HCT116 (cell line): ENCODE measurements at regions not wholly inside any gene's neighbourhood (a gene's known extent, or its start where the extent isn't known, plus 50 kb on each side); places are given as distances from the start of the nearest gene placed in this dataset.

Source experiments
- ATF3 ChIP-seq: IDR thresholded peaks from 2 replicates; pipeline ENCODE4 v1.6.1; 2012
- CEBPB ChIP-seq: IDR thresholded peaks from 2 replicates; pipeline ENCODE4 v1.6.1; 2012; ENCODE audit warnings: low read depth
- ELF1 ChIP-seq: IDR thresholded peaks from 2 replicates; pipeline ENCODE4 v1.6.1; 2012; ENCODE audit warnings: low read depth, borderline replicate concordance
- EZH2 ChIP-seq: fragments of 200-600 bp; sonication (generic); IDR thresholded peaks from 2 replicates; pipeline ENCODE4 v1.6.1; 2017; ENCODE audit warnings: antibody characterized with exemption, mixed run types
- EZH2phosphoT487 ChIP-seq: fragments of 200-600 bp; IDR thresholded peaks from 2 replicates; pipeline ENCODE4 v1.6.1; 2018; ENCODE audit warnings: antibody characterized with exemption, borderline replicate concordance
- POLR2A ChIP-seq: IDR thresholded peaks from 2 replicates; pipeline ENCODE4 v1.7.0; 2011; ENCODE audit warnings: borderline replicate concordance; ENCODE audit not compliant: insufficient read depth, insufficient read length; ENCODE audit errors: extremely low read depth
- SIN3A ChIP-seq: IDR thresholded peaks from 2 replicates; pipeline ENCODE4 v1.6.1; 2012; ENCODE audit warnings: low read depth
- SRF ChIP-seq: IDR thresholded peaks from 2 replicates; pipeline ENCODE4 v1.6.1; 2012; ENCODE audit warnings: low read depth
- TCF7L2 ChIP-seq: IDR thresholded peaks from 2 replicates; pipeline ENCODE4 v1.7.0; 2011; ENCODE audit warnings: borderline replicate concordance, inconsistent platforms; ENCODE audit not compliant: insufficient read depth, insufficient read length; ENCODE audit errors: extremely low read depth
- ZNF274 ChIP-seq: fragments of 200-500 bp; sonication (Bioruptor generic); IDR thresholded peaks from 2 replicates; pipeline ENCODE4 v1.6.1; 2014; ENCODE audit warnings: mild to moderate bottlenecking, low read depth, low read length, inconsistent platforms
- TF ChIP-seq, protein P1 (sequence below), 3 experiments: fragments of 200-600 bp in 1 of 3; sonication (generic) in 1 of 3; IDR thresholded peaks in 2 of 3; conservative IDR thresholded peaks in 1 of 3; 2 replicates each; pipeline ENCODE4 v1.5.1; 2012 to 2017; ENCODE audit warnings: low read depth in 2 of 3, low read length in 2 of 3, antibody characterized with exemption in 1 of 3, borderline replicate concordance in 1 of 3, control low read depth in 1 of 3, mild to moderate bottlenecking in 1 of 3, mixed read lengths in 1 of 3, mixed run types in 1 of 3, moderate library complexity in 1 of 3; ENCODE audit not compliant: insufficient read depth in 1 of 3
- TF ChIP-seq, protein P2 (sequence below): IDR thresholded peaks from 2 replicates; pipeline ENCODE4 v1.6.1; 2012
- TF ChIP-seq, protein P3 (sequence below): IDR thresholded peaks from 2 replicates; pipeline ENCODE4 v1.6.1; 2011; ENCODE audit warnings: mild to moderate bottlenecking, low read length, moderate library complexity; ENCODE audit not compliant: insufficient replicate concordance; ENCODE audit errors: extremely low read depth
- TF ChIP-seq, protein P4 (sequence below): IDR thresholded peaks from 2 replicates; pipeline ENCODE4 v1.6.1; 2012; ENCODE audit warnings: low read depth

- TF ChIP-seq, protein P1, sequence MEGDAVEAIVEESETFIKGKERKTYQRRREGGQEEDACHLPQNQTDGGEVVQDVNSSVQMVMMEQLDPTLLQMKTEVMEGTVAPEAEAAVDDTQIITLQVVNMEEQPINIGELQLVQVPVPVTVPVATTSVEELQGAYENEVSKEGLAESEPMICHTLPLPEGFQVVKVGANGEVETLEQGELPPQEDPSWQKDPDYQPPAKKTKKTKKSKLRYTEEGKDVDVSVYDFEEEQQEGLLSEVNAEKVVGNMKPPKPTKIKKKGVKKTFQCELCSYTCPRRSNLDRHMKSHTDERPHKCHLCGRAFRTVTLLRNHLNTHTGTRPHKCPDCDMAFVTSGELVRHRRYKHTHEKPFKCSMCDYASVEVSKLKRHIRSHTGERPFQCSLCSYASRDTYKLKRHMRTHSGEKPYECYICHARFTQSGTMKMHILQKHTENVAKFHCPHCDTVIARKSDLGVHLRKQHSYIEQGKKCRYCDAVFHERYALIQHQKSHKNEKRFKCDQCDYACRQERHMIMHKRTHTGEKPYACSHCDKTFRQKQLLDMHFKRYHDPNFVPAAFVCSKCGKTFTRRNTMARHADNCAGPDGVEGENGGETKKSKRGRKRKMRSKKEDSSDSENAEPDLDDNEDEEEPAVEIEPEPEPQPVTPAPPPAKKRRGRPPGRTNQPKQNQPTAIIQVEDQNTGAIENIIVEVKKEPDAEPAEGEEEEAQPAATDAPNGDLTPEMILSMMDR (IDR thresholded peaks at IDR 0.05 in 2 of 3, conservative IDR thresholded peaks at IDR 0.05 in 1 of 3; ENCODE audit: borderline replicate concordance in 1 of 3, insufficient read depth in 1 of 3, low read depth in 2 of 3, low read length in 2 of 3), result no peak
- TF ChIP-seq ZNF274 (no peak), EZH2phosphoT487 (no peak), EZH2 (no peak), POLR2A (no peak), SRF (no peak), TCF7L2 (no peak), SIN3A (no peak), ELF1 (no peak), CEBPB (no peak), ATF3 (no peak)
- TF ChIP-seq, protein P2, sequence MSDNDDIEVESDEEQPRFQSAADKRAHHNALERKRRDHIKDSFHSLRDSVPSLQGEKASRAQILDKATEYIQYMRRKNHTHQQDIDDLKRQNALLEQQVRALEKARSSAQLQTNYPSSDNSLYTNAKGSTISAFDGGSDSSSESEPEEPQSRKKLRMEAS, result no peak
- TF ChIP-seq, protein P3, sequence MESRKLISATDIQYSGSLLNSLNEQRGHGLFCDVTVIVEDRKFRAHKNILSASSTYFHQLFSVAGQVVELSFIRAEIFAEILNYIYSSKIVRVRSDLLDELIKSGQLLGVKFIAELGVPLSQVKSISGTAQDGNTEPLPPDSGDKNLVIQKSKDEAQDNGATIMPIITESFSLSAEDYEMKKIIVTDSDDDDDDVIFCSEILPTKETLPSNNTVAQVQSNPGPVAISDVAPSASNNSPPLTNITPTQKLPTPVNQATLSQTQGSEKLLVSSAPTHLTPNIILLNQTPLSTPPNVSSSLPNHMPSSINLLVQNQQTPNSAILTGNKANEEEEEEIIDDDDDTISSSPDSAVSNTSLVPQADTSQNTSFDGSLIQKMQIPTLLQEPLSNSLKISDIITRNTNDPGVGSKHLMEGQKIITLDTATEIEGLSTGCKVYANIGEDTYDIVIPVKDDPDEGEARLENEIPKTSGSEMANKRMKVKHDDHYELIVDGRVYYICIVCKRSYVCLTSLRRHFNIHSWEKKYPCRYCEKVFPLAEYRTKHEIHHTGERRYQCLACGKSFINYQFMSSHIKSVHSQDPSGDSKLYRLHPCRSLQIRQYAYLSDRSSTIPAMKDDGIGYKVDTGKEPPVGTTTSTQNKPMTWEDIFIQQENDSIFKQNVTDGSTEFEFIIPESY, result no peak
- TF ChIP-seq, protein P4, sequence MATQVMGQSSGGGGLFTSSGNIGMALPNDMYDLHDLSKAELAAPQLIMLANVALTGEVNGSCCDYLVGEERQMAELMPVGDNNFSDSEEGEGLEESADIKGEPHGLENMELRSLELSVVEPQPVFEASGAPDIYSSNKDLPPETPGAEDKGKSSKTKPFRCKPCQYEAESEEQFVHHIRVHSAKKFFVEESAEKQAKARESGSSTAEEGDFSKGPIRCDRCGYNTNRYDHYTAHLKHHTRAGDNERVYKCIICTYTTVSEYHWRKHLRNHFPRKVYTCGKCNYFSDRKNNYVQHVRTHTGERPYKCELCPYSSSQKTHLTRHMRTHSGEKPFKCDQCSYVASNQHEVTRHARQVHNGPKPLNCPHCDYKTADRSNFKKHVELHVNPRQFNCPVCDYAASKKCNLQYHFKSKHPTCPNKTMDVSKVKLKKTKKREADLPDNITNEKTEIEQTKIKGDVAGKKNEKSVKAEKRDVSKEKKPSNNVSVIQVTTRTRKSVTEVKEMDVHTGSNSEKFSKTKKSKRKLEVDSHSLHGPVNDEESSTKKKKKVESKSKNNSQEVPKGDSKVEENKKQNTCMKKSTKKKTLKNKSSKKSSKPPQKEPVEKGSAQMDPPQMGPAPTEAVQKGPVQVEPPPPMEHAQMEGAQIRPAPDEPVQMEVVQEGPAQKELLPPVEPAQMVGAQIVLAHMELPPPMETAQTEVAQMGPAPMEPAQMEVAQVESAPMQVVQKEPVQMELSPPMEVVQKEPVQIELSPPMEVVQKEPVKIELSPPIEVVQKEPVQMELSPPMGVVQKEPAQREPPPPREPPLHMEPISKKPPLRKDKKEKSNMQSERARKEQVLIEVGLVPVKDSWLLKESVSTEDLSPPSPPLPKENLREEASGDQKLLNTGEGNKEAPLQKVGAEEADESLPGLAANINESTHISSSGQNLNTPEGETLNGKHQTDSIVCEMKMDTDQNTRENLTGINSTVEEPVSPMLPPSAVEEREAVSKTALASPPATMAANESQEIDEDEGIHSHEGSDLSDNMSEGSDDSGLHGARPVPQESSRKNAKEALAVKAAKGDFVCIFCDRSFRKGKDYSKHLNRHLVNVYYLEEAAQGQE, result no peak
Measured at GRCh38 chr4:59695355-59696053, 1504.6 kb upstream of the ADGRL3 start.
